ENCODE measurements at regions not wholly inside any gene's neighbourhood (a gene's known extent, or its start where the extent isn't known, plus 50 kb on each side); places are given as distances from the start of the nearest gene placed in this dataset.

- intact Hi-C loops (cut with DNase I) = no loop called here
- Histone ChIP-seq H3K4me3 (no peak overlapping the region), H3K9me3 (no peaks in the 10 kb centered on the region), H3K4me1 (no peaks in the 10 kb centered on the region), H3K36me3 (no peaks in the 10 kb centered on the region), H3K27ac (no peak overlapping the region), H3K27me3 (no peaks in the 10 kb centered on the region)
- ATAC-seq (no peak), DNase-seq (no peak)
- TF ChIP-seq, protein P1, sequence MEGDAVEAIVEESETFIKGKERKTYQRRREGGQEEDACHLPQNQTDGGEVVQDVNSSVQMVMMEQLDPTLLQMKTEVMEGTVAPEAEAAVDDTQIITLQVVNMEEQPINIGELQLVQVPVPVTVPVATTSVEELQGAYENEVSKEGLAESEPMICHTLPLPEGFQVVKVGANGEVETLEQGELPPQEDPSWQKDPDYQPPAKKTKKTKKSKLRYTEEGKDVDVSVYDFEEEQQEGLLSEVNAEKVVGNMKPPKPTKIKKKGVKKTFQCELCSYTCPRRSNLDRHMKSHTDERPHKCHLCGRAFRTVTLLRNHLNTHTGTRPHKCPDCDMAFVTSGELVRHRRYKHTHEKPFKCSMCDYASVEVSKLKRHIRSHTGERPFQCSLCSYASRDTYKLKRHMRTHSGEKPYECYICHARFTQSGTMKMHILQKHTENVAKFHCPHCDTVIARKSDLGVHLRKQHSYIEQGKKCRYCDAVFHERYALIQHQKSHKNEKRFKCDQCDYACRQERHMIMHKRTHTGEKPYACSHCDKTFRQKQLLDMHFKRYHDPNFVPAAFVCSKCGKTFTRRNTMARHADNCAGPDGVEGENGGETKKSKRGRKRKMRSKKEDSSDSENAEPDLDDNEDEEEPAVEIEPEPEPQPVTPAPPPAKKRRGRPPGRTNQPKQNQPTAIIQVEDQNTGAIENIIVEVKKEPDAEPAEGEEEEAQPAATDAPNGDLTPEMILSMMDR (IDR thresholded peaks at IDR 0.05) = no peak
Observed at GRCh38 chr15:98121536-98121935, 161.0 kb downstream of the ARRDC4 start.

- no peak for ATAC-seq
- intact Hi-C loops (cut with DNase I) = no loop called here
- Histone ChIP-seq H3K27ac (no peak overlapping the region), H3K4me3 (no peak overlapping the region), H3K4me1 (no peaks in the 10 kb centered on the region), H3K27me3 (no peaks in the 10 kb centered on the region), H3K36me3 (no peaks in the 10 kb centered on the region), H3K9me3 (no peaks in the 10 kb centered on the region)
- DNase-seq = no peak
- TF ChIP-seq, protein P1 (IDR thresholded peaks at IDR 0.05) = no peak
Observed at GRCh38 chr15:98121957-98122356, 161.5 kb downstream of the ARRDC4 start.

- TF ChIP-seq, protein P1 (IDR thresholded peaks at IDR 0.05) = no peak
- H3K27me3 ChIP-seq = no peaks in the 10 kb centered on the region
- intact Hi-C loops (cut with DNase I) = no loop called here
- H3K4me3 ChIP-seq = no peak overlapping the region
- H3K27ac ChIP-seq = no peak overlapping the region
- DNase-seq (no peak), ATAC-seq (no peak)
- H3K4me1 ChIP-seq = no peaks in the 10 kb centered on the region
- H3K36me3 ChIP-seq = no peaks in the 10 kb centered on the region
- no peaks in the 10 kb centered on the region for H3K9me3 ChIP-seq
Observed at GRCh38 chr15:98123297-98123696, 162.8 kb downstream of the ARRDC4 start.

DNA sequence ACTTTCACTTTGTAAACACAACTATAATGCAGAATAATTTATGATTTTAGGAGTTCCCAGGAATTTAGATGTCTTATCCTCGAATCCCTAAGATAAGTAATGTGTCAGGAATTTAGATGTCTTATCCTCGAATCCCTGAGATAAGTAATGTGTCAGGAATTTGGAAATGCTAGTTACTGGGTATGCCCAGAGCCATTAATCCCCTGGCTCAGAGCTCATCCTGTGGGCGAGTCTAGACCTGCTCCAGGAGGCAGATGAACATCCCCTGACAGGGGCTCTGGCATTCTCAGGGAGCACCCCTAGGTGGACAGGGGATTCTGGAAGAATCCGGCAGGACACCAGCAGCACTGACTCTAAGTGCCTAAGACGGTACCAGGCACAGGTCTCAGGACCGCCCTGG, 163.3 kb downstream of the ARRDC4 start:
- Histone ChIP-seq H3K4me3 (no peak overlapping the region), H3K36me3 (no peaks in the 10 kb centered on the region), H3K9me3 (no peaks in the 10 kb centered on the region), H3K4me1 (no peaks in the 10 kb centered on the region), H3K27ac (no peak overlapping the region), H3K27me3 (no peaks in the 10 kb centered on the region)
- ATAC-seq = no peak
- DNase-seq = no peak
- intact Hi-C loops (cut with DNase I) = no loop called here
- TF ChIP-seq, protein P1 (IDR thresholded peaks at IDR 0.05) = no peak

GRCh38 chr15:98124581-98124980, 164.1 kb downstream of the ARRDC4 start:
- Histone ChIP-seq H3K27me3 (no peaks in the 10 kb centered on the region), H3K9me3 (no peaks in the 10 kb centered on the region), H3K36me3 (no peaks in the 10 kb centered on the region), H3K4me3 (no peak overlapping the region), H3K4me1 (no peaks in the 10 kb centered on the region), H3K27ac (no peak overlapping the region)
- DNase-seq (no peak), ATAC-seq (no peak)
- intact Hi-C loops (cut with DNase I) = no loop called here
- TF ChIP-seq, protein P1 (IDR thresholded peaks at IDR 0.05) = no peak
